ENCODE measurements at regions not wholly inside any gene's neighbourhood (a gene's known extent, or its start where the extent isn't known, plus 50 kb on each side); places are given as distances from the start of the nearest gene placed in this dataset.

- Histone ChIP-seq H3K4me1 (ENCODE audit: control insufficient read depth, insufficient read depth, low read length, unreplicated experiment) (no peaks in the 10 kb centered on the region), H3K27me3 (ENCODE audit: insufficient read depth, low read length) (peaks cover 18% of the 10 kb centered on the region; the same call in 1 of the 2 replicates), H3K27ac (ENCODE audit: low read depth, low read length) (no peak overlapping the region)
Observed at GRCh38 chr4:108355902-108356535, 187.3 kb upstream of the LEF1 start.

DNA sequence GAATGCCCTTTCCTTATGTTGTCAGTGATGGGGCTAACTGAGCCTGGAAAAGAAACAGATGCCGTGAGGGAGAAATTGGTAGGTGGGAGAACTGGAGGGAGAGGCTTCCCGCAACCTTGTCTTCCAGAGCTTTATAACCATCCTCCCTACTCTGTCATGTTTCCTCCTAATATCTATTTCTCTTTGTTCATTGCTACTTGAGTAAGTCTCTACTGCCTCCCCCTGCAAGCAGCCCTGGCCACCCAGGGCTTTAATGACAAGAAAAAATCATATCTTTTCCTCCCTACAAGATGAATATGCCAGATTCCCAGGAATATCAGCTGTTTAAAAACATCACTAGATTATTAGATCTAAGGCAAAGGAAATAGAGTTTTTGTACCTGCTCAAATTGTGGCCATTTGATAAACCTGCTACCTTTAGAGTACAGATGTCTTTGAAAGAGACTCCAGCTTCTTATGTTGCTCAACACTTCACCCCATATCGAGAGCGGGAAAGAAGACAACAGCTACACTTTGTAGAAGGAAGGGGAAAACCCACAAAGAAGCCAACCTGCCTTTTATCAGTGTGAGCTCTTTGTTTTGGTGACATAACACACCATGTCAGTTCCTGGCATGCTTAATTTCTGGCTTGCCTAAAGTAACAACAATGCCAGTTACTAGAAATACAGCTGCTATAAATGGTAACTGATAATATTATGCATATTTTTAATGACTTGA lies 186.6 kb upstream of the LEF1 start:
- no peak overlapping the region for H2AFZ ChIP-seq (ENCODE audit: low read length, unreplicated experiment)
- no peak overlapping the region for H3K4me3 ChIP-seq (ENCODE audit: low read depth, low read length)
- 0 out of 2 replicates have a peak, but pooled peaks cover 14% of the 10 kb centered on the region for H3K27me3 ChIP-seq (ENCODE audit: insufficient read depth, low read length)
- no peaks in the 10 kb centered on the region for H3K4me1 ChIP-seq (ENCODE audit: control insufficient read depth, insufficient read depth, low read length, unreplicated experiment)
- no peak overlapping the region for H3K27ac ChIP-seq (ENCODE audit: low read depth, low read length)
- H3K79me2 ChIP-seq (ENCODE audit: control insufficient read depth, insufficient read depth, low read length, unreplicated experiment) = no peaks in the 10 kb centered on the region
- no peaks in the 10 kb centered on the region for H3K36me3 ChIP-seq (ENCODE audit: insufficient read depth, low read length)

More at GRCh38 chr4:108355902-108356535, 187.3 kb upstream of the LEF1 start:
- H3K79me2 ChIP-seq (ENCODE audit: control insufficient read depth, insufficient read depth, low read length, unreplicated experiment) = no peaks in the 10 kb centered on the region
- H2AFZ ChIP-seq (ENCODE audit: low read length, unreplicated experiment) = no peak overlapping the region
- no peak overlapping the region for H3K4me3 ChIP-seq (ENCODE audit: low read depth, low read length)
- no peaks in the 10 kb centered on the region for H3K36me3 ChIP-seq (ENCODE audit: insufficient read depth, low read length)

GRCh38 chr4:108352664-108353308 lies 184.1 kb upstream of the LEF1 start:
- H3K27me3 ChIP-seq (ENCODE audit: insufficient read depth, low read length) = 0 out of 2 replicates have a peak, but pooled peaks cover 14% of the 10 kb centered on the region
- H3K36me3 ChIP-seq (ENCODE audit: insufficient read depth, low read length) = no peaks in the 10 kb centered on the region
- no peak overlapping the region for H3K4me3 ChIP-seq (ENCODE audit: low read depth, low read length)
- H2AFZ ChIP-seq (ENCODE audit: low read length, unreplicated experiment) = no peak overlapping the region
- H3K27ac ChIP-seq (ENCODE audit: low read depth, low read length) = no peak overlapping the region
- no peaks in the 10 kb centered on the region for H3K4me1 ChIP-seq (ENCODE audit: control insufficient read depth, insufficient read depth, low read length, unreplicated experiment)
- H3K79me2 ChIP-seq (ENCODE audit: control insufficient read depth, insufficient read depth, low read length, unreplicated experiment) = no peaks in the 10 kb centered on the region

DNA sequence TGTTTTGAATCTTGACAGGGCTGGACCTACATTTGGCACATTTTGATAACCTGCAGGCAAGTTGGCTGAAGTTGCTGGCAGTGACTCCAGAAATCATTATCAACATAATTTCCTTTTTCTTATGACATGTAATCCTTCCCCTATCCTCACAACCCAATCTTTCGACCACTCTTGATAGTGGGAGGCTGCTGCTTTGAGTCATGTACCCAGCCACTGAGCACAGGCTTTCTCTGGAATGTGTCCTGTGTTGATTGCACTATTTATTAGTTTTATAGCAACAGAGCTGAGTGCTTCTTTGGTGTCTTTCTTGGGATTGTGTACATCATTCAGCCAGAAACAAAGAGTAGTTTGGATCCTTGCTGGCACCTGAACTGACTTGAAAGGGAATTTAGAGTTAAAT lies 183.1 kb upstream of the LEF1 start:
- no peaks in the 10 kb centered on the region for H3K4me1 ChIP-seq (ENCODE audit: control insufficient read depth, insufficient read depth, low read length, unreplicated experiment)
- no peaks in the 10 kb centered on the region for H3K79me2 ChIP-seq (ENCODE audit: control insufficient read depth, insufficient read depth, low read length, unreplicated experiment)
- 0 out of 2 replicates have a peak, but pooled peaks cover 14% of the 10 kb centered on the region for H3K27me3 ChIP-seq (ENCODE audit: insufficient read depth, low read length)

GRCh38 chr4:108350332-108350731 lies 181.6 kb upstream of the LEF1 start:
- no peak overlapping the region for H3K4me3 ChIP-seq (ENCODE audit: low read depth, low read length)
- H3K4me1 ChIP-seq (ENCODE audit: control insufficient read depth, insufficient read depth, low read length, unreplicated experiment) = no peaks in the 10 kb centered on the region
- H3K27me3 ChIP-seq (ENCODE audit: insufficient read depth, low read length) = 0 out of 2 replicates have a peak, but pooled peaks cover 10% of the 10 kb centered on the region
- H3K27ac ChIP-seq (ENCODE audit: low read depth, low read length) = no peak overlapping the region
- H3K36me3 ChIP-seq (ENCODE audit: insufficient read depth, low read length) = no peaks in the 10 kb centered on the region
- H2AFZ ChIP-seq (ENCODE audit: low read length, unreplicated experiment) = no peak overlapping the region
- H3K79me2 ChIP-seq (ENCODE audit: control insufficient read depth, insufficient read depth, low read length, unreplicated experiment) = no peaks in the 10 kb centered on the region

More for the DNA sequence above, 183.1 kb upstream of the LEF1 start:
- Histone ChIP-seq H3K4me3 (ENCODE audit: low read depth, low read length) (no peak overlapping the region), H3K27ac (ENCODE audit: low read depth, low read length) (no peak overlapping the region), H3K36me3 (ENCODE audit: insufficient read depth, low read length) (no peaks in the 10 kb centered on the region), H2AFZ (ENCODE audit: low read length, unreplicated experiment) (no peak overlapping the region)

DNA sequence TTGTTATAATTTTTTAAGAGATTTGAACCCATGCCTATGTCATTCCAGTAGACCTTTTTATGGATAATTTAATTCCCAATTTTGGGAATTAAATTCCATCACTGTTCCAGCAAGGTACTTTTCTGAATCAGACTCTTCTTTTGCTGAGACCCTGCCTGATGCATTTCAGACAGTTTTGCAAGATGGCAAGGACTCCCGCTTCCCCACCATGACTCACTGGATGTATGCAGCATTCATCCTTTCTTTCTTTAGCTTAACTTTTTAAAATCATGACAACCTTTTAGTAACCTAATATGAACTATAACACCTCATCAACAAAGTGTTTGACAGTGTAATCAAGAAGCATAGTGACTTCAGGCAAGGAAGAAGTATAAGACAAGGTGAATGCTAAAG lies 178.1 kb upstream of the LEF1 start:
- H3K79me2 ChIP-seq (ENCODE audit: control insufficient read depth, insufficient read depth, low read length, unreplicated experiment) = no peaks in the 10 kb centered on the region
- H3K4me1 ChIP-seq (ENCODE audit: control insufficient read depth, insufficient read depth, low read length, unreplicated experiment) = no peaks in the 10 kb centered on the region
- H2AFZ ChIP-seq (ENCODE audit: low read length, unreplicated experiment) = no peak overlapping the region
- no peak overlapping the region for H3K4me3 ChIP-seq (ENCODE audit: low read depth, low read length)
- H3K27me3 ChIP-seq (ENCODE audit: insufficient read depth, low read length) = 0 out of 2 replicates have a peak, but pooled peaks cover under 1% of the 10 kb centered on the region
- H3K36me3 ChIP-seq (ENCODE audit: insufficient read depth, low read length) = no peaks in the 10 kb centered on the region
- H3K27ac ChIP-seq (ENCODE audit: low read depth, low read length) = no peak overlapping the region

DNA sequence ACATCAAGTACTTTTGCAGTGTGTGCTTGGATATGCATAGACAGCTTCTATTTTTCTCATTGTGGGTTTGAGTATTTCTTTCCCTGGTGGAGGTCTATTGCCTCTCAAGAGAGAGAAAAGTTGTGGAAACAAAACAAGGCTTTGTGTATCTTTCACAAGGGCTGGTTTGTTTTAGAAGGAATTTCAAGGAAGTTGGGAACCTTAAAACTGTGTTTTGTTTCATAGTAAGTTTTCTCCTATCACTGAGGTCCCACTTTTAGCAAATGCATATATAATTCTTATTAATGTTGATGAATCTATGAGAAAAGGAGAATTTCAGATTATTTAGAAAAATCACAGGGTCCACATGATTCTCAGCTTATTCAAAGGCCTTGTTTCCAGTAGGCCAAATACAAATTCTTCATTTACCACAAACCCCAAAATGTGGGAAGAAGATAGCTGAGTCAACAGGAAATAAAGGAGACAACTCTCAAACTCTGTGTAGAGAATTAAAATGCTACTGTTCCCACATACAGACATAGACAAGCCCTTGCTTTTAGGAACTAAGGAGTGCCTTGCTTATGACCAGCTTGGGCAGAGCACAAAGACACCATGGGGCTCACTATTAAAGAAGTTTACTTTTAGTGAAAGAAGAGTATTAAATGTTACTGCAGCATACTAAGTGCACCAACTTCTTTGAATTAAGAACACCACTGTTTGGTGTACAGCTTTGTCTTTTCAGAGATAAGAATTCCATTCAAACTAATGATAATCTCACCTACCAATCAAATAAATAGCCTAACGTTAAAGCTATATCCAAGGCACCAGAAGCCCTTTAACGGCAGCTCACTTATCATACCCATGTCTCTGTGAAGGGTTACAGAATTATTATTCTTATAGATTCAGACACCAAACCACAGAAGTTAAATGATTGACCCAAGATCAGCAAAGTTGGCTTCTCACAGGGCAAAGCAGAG lies 177.4 kb upstream of the LEF1 start:
- Histone ChIP-seq H3K27me3 (ENCODE audit: insufficient read depth, low read length) (no peaks in the 10 kb centered on the region), H3K36me3 (ENCODE audit: insufficient read depth, low read length) (no peaks in the 10 kb centered on the region), H2AFZ (ENCODE audit: low read length, unreplicated experiment) (no peak overlapping the region), H3K79me2 (ENCODE audit: control insufficient read depth, insufficient read depth, low read length, unreplicated experiment) (no peaks in the 10 kb centered on the region), H3K27ac (ENCODE audit: low read depth, low read length) (no peak overlapping the region), H3K4me1 (ENCODE audit: control insufficient read depth, insufficient read depth, low read length, unreplicated experiment) (no peaks in the 10 kb centered on the region), H3K4me3 (ENCODE audit: low read depth, low read length) (no peak overlapping the region)

DNA sequence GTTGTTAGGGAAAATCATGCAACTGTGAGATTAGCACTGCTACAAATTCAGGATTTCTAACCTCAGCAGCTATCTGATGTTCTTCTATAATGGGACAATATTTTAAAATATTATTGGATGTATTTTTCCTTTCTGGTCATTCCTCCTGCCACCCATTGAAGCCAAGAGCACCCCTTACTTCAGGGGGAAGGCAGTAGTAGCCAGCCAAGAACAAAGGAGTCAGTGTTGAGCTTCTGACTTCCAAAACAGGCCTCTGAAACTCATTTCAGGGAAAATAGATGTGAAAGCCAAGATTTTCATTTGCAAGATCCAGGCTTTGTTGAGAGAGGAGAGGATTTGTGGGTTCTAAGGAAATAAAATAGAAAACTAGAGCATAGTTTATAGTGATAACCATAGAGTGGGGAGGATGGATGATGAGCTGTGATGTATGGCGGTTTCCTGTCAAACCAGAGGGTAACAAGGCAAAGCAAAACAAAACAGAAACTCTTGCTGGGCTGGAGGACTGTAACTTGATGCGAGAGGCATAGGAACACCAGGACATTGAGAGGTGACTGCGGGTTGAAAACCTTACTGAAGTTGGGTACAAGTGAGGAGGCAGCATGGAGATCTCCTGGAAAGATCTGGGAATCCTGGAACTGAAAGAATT lies 173.7 kb upstream of the LEF1 start:
- H3K4me1 ChIP-seq (ENCODE audit: control insufficient read depth, insufficient read depth, low read length, unreplicated experiment) = no peaks in the 10 kb centered on the region
- no peak overlapping the region for H3K4me3 ChIP-seq (ENCODE audit: low read depth, low read length)
- peaks cover 6% of the 10 kb centered on the region for H3K27me3 ChIP-seq (ENCODE audit: insufficient read depth, low read length)
- no peaks in the 10 kb centered on the region for H3K36me3 ChIP-seq (ENCODE audit: insufficient read depth, low read length)
- H3K27ac ChIP-seq (ENCODE audit: low read depth, low read length) = no peak overlapping the region
- no peaks in the 10 kb centered on the region for H3K79me2 ChIP-seq (ENCODE audit: control insufficient read depth, insufficient read depth, low read length, unreplicated experiment)
- no peak overlapping the region for H2AFZ ChIP-seq (ENCODE audit: low read length, unreplicated experiment)

DNA sequence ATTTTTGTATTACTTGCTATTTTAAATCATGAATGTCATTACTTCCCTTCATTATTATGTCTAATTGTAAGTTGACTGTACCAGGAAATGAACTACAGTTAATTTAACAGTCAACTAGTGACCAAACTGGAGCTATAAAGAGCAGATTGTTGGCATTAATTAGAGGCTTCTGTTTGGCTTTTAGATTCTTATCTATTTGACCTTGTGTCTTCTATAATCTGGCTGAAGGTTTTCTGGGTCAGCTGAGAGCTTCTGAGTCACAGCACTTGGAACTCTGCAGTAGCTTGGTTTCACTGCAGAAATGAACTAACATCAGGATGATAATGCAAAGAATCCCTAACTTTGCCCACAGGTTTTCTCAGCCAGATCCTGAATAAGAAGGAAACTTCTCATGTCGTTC lies 169.2 kb upstream of the LEF1 start:
- no peak overlapping the region for H2AFZ ChIP-seq (ENCODE audit: low read length, unreplicated experiment)
- H3K4me1 ChIP-seq (ENCODE audit: control insufficient read depth, insufficient read depth, low read length, unreplicated experiment) = no peaks in the 10 kb centered on the region
- H3K27me3 ChIP-seq (ENCODE audit: insufficient read depth, low read length) = peaks cover 23% of the 10 kb centered on the region
- no peaks in the 10 kb centered on the region for H3K79me2 ChIP-seq (ENCODE audit: control insufficient read depth, insufficient read depth, low read length, unreplicated experiment)
- no peak overlapping the region for H3K4me3 ChIP-seq (ENCODE audit: low read depth, low read length)
- H3K27ac ChIP-seq (ENCODE audit: low read depth, low read length) = no peak overlapping the region
- H3K36me3 ChIP-seq (ENCODE audit: insufficient read depth, low read length) = no peaks in the 10 kb centered on the region

DNA sequence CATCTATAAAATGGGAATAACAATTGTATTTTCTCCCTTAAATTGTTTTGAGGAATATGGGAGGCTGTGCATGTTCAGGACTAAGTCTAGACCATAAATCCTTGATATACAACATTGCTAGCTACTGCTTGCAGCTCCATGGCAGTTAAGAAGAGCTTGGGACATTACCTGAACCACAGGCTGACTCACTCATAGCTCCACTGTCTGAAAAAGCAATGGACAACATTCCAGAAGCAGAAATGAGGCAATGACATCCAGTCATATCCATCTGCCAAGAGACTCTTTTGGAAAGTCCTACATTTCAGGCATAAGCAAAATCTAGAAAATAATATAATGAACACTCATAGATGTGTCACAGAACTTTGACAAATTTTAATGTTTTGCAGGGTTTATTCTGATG lies 167.3 kb upstream of the LEF1 start:
- Histone ChIP-seq H3K4me3 (ENCODE audit: low read depth, low read length) (no peak overlapping the region), H2AFZ (ENCODE audit: low read length, unreplicated experiment) (no peak overlapping the region), H3K36me3 (ENCODE audit: insufficient read depth, low read length) (no peaks in the 10 kb centered on the region), H3K27ac (ENCODE audit: low read depth, low read length) (no peak overlapping the region), H3K4me1 (ENCODE audit: control insufficient read depth, insufficient read depth, low read length, unreplicated experiment) (no peaks in the 10 kb centered on the region), H3K79me2 (ENCODE audit: control insufficient read depth, insufficient read depth, low read length, unreplicated experiment) (no peaks in the 10 kb centered on the region), H3K27me3 (ENCODE audit: insufficient read depth, low read length) (peaks cover 33% of the 10 kb centered on the region)

All from ACC112 (cell line).